DND-41 (cell line): ENCODE measurements at regions not wholly inside any gene's neighbourhood (a gene's known extent, or its start where the extent isn't known, plus 50 kb on each side); places are given as distances from the start of the nearest gene placed in this dataset.
"Not testable (repeated sequence)": the region's sequence is repeated elsewhere in the genome, so short reads cannot be mapped to it uniquely, and the experiment has no call there.

Experiments used
- ATAC-seq: fragments of 200-7000 bp; cut with Tn5 transposase; 3 replicates; pipeline ENCODE4 v1.9.1; 2021; ENCODE audit warnings: low read depth; ENCODE audit not compliant: insufficient read depth
- DNase-seq: peaks from one replicate; pipeline ENCODE4 v3.0.0-alpha.2; 2020
- H2AFZ ChIP-seq: 2 replicates; pipeline ENCODE4 v1.6.0; 2012; ENCODE audit warnings: low read depth, low read length
- H3K27ac ChIP-seq: 2 replicates; pipeline ENCODE4 v1.5.1; 2012; ENCODE audit warnings: low read length, inconsistent platforms
- H3K27me3 ChIP-seq: fragments of 200-600 bp; sonication (generic); 2 replicates; pipeline ENCODE4 v1.6.0; 2012; ENCODE audit warnings: low read length, mild to moderate bottlenecking, inconsistent platforms; ENCODE audit not compliant: insufficient read depth, poor library complexity
- H3K36me3 ChIP-seq: 2 replicates; pipeline ENCODE4 v1.5.1; 2012; ENCODE audit warnings: low read length, inconsistent platforms; ENCODE audit not compliant: insufficient read depth
- H3K4me1 ChIP-seq: 2 replicates; pipeline ENCODE4 v1.5.1; 2012; ENCODE audit warnings: mild to moderate bottlenecking, low read length; ENCODE audit not compliant: insufficient read depth
- H3K4me2 ChIP-seq: 2 replicates; pipeline ENCODE4 v1.6.0; 2012; ENCODE audit warnings: mild to moderate bottlenecking, moderate library complexity, low read length, inconsistent platforms; ENCODE audit not compliant: insufficient read depth
- H3K4me3 ChIP-seq, 2 experiments: fragments of 200-600 bp in 1 of 2; shearing (Covaris generic) in 1 of 2; 2 replicates each; pipeline ENCODE4 v1.5.1; 2012 to 2016; ENCODE audit warnings: inconsistent platforms in 2 of 2, low read length in 2 of 2, mild to moderate bottlenecking in 2 of 2, low read depth in 1 of 2, moderate library complexity in 1 of 2
- H3K79me2 ChIP-seq: 2 replicates; pipeline ENCODE4 v1.6.0; 2012; ENCODE audit warnings: low read length, inconsistent platforms; ENCODE audit not compliant: insufficient read depth
- H3K9ac ChIP-seq: 2 replicates; pipeline ENCODE4 v1.6.0; 2012; ENCODE audit warnings: low read depth, mild to moderate bottlenecking, inconsistent platforms, low read length, moderate library complexity
- H3K9me3 ChIP-seq: 2 replicates; pipeline ENCODE4 v1.5.1; 2012; ENCODE audit warnings: low read length, moderate library complexity, mild to moderate bottlenecking, inconsistent platforms; ENCODE audit not compliant: insufficient read depth, severe bottlenecking
- H4K20me1 ChIP-seq: 2 replicates; pipeline ENCODE4 v1.6.0; 2012; ENCODE audit warnings: low read length; ENCODE audit not compliant: insufficient read depth
- CTCF ChIP-seq: IDR thresholded peaks from 2 replicates; pipeline ENCODE4 v1.5.1; 2012; ENCODE audit warnings: borderline replicate concordance, low read length, moderate library complexity, mild to moderate bottlenecking; ENCODE audit not compliant: poor library complexity, severe bottlenecking; ENCODE audit errors: extremely low read depth
- EZH2 ChIP-seq: IDR thresholded peaks from 3 replicates; pipeline ENCODE4 v1.6.1; 2012; ENCODE audit warnings: borderline replicate concordance, low read depth, mild to moderate bottlenecking, moderate library complexity, low read length, inconsistent platforms; ENCODE audit not compliant: severe bottlenecking

GRCh38 chr6:26754212-26754611, 94.7 kb upstream of the ZNF322 start:
- H4K20me1 ChIP-seq, result no peaks in the 10 kb centered on the region
- H3K9me3 ChIP-seq, result no peaks in the 10 kb centered on the region
- ATAC-seq (no peak), DNase-seq (no peak)
- TF ChIP-seq CTCF, result no peak
- TF ChIP-seq EZH2, result no peak
- H3K4me2 ChIP-seq, result no peak overlapping the region
- no peaks in the 10 kb centered on the region for H3K79me2 ChIP-seq
- H3K36me3 ChIP-seq, result no peaks in the 10 kb centered on the region
- no peak overlapping the region for H3K4me3 ChIP-seq
- no peaks in the 10 kb centered on the region for H3K4me1 ChIP-seq
- H3K27ac ChIP-seq, result no peak overlapping the region
- no peaks in the 10 kb centered on the region for H3K27me3 ChIP-seq
- H3K9ac ChIP-seq, result no peak overlapping the region
- no peak overlapping the region for H2AFZ ChIP-seq

GRCh38 chr6:26754801-26755200, 95.3 kb upstream of the ZNF322 start:
- not testable (repeated sequence) for H3K36me3 ChIP-seq, ATAC-seq, DNase-seq, H3K4me1 ChIP-seq, H2AFZ ChIP-seq, H3K9ac ChIP-seq, H3K79me2 ChIP-seq, H3K9me3 ChIP-seq, H3K4me2 ChIP-seq, H3K27me3 ChIP-seq, H3K4me3 ChIP-seq, H3K27ac ChIP-seq, H4K20me1 ChIP-seq

- H3K36me3 ChIP-seq, H3K79me2 ChIP-seq, H3K4me3 ChIP-seq, H3K27ac ChIP-seq, H3K27me3 ChIP-seq, H2AFZ ChIP-seq, H3K4me1 ChIP-seq, H4K20me1 ChIP-seq, H3K9ac ChIP-seq, H3K4me2 ChIP-seq, ATAC-seq, DNase-seq, H3K9me3 ChIP-seq: not testable (repeated sequence)
Measured at GRCh38 chr6:26756067-26756805, 96.7 kb upstream of the ZNF322 start.

GRCh38 chr6:26766203-26766902, 106.8 kb upstream of the ZNF322 start:
- H3K9me3 ChIP-seq, H3K27ac ChIP-seq, H3K4me2 ChIP-seq, H3K4me1 ChIP-seq, H3K4me3 ChIP-seq, ATAC-seq, H3K36me3 ChIP-seq, H3K79me2 ChIP-seq, H3K9ac ChIP-seq, DNase-seq, H4K20me1 ChIP-seq, H3K27me3 ChIP-seq, H2AFZ ChIP-seq: not testable (repeated sequence)

- ATAC-seq, H3K4me3 ChIP-seq, H3K27me3 ChIP-seq: not testable (repeated sequence)
Measured at GRCh38 chr6:26770941-26771666, 111.6 kb upstream of the ZNF322 start.

GRCh38 chr6:26773414-26773813, 113.9 kb upstream of the ZNF322 start:
- ATAC-seq, H3K79me2 ChIP-seq, H3K4me3 ChIP-seq, H3K27ac ChIP-seq, H3K9me3 ChIP-seq, H3K4me1 ChIP-seq, H3K9ac ChIP-seq, H2AFZ ChIP-seq, H3K27me3 ChIP-seq, H3K36me3 ChIP-seq, H4K20me1 ChIP-seq, DNase-seq, H3K4me2 ChIP-seq: not testable (repeated sequence)

More at GRCh38 chr6:26770941-26771666, 111.6 kb upstream of the ZNF322 start:
- H3K4me2 ChIP-seq, H2AFZ ChIP-seq, H4K20me1 ChIP-seq, H3K9me3 ChIP-seq, H3K27ac ChIP-seq, H3K4me1 ChIP-seq, H3K9ac ChIP-seq, H3K79me2 ChIP-seq, H3K36me3 ChIP-seq, DNase-seq: not testable (repeated sequence)

GRCh38 chr6:26780563-26780962, 121.0 kb upstream of the ZNF322 start:
- H3K27me3 ChIP-seq, H3K36me3 ChIP-seq, H3K9ac ChIP-seq, H3K4me1 ChIP-seq, H3K27ac ChIP-seq, H4K20me1 ChIP-seq, DNase-seq, H2AFZ ChIP-seq, H3K79me2 ChIP-seq, H3K4me2 ChIP-seq, ATAC-seq, H3K4me3 ChIP-seq, H3K9me3 ChIP-seq: not testable (repeated sequence)
